Thoracic aorta (tissue), 2 donors: ENCODE measurements at regions not wholly inside any gene's neighbourhood (a gene's known extent, or its start where the extent isn't known, plus 50 kb on each side); places are given as distances from the start of the nearest gene placed in this dataset.
"Not testable (repeated sequence)": the region's sequence is repeated elsewhere in the genome, so short reads cannot be mapped to it uniquely, and the experiment has no call there.

Source experiments
- ATAC-seq: fragments of 150-250 bp; one replicate; pipeline ENCODE4 v1.8.0; 2017; ENCODE audit warnings: low read depth; ENCODE audit not compliant: insufficient number of reproducible peaks, low FRiP score
- DNase-seq: peaks from one replicate; pipeline ENCODE4 v3.0.0-alpha.2; 2020; ENCODE audit warnings: low spot score
- H3K27ac ChIP-seq, 2 donors: fragments of 200-600 bp; sonication (generic); 1 replicate in 1 of 2; 2 replicates in 1 of 2; pipeline ENCODE4 v1.5.1; 2016; ENCODE audit warnings: mild to moderate bottlenecking in 2 of 2, moderate library complexity in 2 of 2
- H3K27me3 ChIP-seq: fragments of 200-600 bp; sonication (generic); replicated peaks from 2 replicates; pipeline ENCODE4 v1.6.0; 2016; ENCODE audit warnings: mild to moderate bottlenecking; ENCODE audit not compliant: insufficient read depth
- H3K36me3 ChIP-seq: fragments of 200-600 bp; sonication (generic); one replicate; pipeline ENCODE4 v1.5.1; 2016
- H3K4me1 ChIP-seq, 2 donors: fragments of 200-600 bp; sonication (generic); 1 replicate in 1 of 2; 2 replicates in 1 of 2; pipeline versions ENCODE4 v1.5.1 to v1.6.0; 2016; ENCODE audit warnings: low read depth in 2 of 2, mild to moderate bottlenecking in 1 of 2; ENCODE audit not compliant: control insufficient read depth in 1 of 2
- H3K4me3 ChIP-seq: fragments of 200-600 bp; sonication (generic); 2 replicates; pipeline ENCODE4 v1.5.1; 2016; ENCODE audit warnings: mild to moderate bottlenecking
- H3K9me3 ChIP-seq: fragments of 200-600 bp; sonication (generic); 2 replicates; pipeline ENCODE4 v1.5.1; 2016
- TF ChIP-seq, protein P1 (sequence below): fragments of 200-600 bp; sonication (generic); IDR thresholded peaks from one replicate; pipeline ENCODE4 v1.5.1; 2019; ENCODE audit warnings: antibody characterized with exemption

DNA sequence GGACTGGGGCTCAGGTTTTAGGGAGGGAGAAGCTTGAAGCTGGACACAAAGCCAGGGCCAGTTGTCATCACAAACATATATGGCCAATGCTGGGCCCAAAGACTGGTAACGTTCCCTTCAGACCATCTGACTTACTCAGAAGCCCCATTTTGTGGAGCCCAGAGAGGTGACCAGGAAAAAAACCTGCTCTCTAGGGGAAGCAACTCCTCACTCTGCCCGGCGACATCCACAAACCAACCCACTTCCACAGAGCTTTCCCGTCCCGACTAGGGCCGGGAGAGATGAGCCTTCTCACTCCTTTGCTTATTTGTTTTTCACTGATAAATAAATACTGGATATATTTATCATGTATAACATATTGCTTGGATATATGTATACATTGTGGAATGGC lies 180.9 kb upstream of the RTL1 start:
- Histone ChIP-seq H3K27me3 (no peaks in the 10 kb centered on the region), H3K9me3 (no peaks in the 10 kb centered on the region), H3K4me1 (no peaks in the 10 kb centered on the region), H3K36me3 (no peaks in the 10 kb centered on the region), H3K27ac (no peak overlapping the region), H3K4me3 (no peak overlapping the region)
- no peak for DNase-seq
- TF ChIP-seq, protein P1, sequence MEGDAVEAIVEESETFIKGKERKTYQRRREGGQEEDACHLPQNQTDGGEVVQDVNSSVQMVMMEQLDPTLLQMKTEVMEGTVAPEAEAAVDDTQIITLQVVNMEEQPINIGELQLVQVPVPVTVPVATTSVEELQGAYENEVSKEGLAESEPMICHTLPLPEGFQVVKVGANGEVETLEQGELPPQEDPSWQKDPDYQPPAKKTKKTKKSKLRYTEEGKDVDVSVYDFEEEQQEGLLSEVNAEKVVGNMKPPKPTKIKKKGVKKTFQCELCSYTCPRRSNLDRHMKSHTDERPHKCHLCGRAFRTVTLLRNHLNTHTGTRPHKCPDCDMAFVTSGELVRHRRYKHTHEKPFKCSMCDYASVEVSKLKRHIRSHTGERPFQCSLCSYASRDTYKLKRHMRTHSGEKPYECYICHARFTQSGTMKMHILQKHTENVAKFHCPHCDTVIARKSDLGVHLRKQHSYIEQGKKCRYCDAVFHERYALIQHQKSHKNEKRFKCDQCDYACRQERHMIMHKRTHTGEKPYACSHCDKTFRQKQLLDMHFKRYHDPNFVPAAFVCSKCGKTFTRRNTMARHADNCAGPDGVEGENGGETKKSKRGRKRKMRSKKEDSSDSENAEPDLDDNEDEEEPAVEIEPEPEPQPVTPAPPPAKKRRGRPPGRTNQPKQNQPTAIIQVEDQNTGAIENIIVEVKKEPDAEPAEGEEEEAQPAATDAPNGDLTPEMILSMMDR, result no peak
- ATAC-seq, result no peak

DNA sequence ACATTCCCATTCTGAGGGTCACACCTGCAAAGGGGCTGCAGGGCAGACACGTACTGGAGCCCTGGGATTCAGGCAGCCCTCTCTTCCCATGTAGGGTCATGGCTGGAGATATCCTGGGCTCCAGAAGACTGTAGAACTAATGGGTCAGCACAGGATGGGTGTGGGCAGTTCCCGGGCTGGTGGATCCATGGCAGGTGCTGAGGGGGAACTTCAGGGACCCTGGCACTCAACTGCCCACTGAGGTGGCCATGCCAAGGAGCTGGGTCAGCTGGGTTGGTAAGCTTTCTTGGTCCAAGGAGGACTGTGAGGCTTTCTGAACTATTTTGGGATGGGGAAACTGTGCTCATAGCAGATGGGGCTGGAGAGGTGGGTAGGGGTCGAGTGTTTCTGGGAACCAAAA lies 183.4 kb upstream of the RTL1 start:
- H3K36me3 ChIP-seq, result no peaks in the 10 kb centered on the region
- no peaks in the 10 kb centered on the region for H3K4me1 ChIP-seq
- TF ChIP-seq, protein P1, result no peak
- H3K27me3 ChIP-seq, result no peaks in the 10 kb centered on the region
- H3K9me3 ChIP-seq, result no peaks in the 10 kb centered on the region
- H3K4me3 ChIP-seq, result no peak overlapping the region
- ATAC-seq (no peak), DNase-seq (no peak)
- no peak overlapping the region for H3K27ac ChIP-seq

- Histone ChIP-seq H3K36me3 (no peaks in the 10 kb centered on the region), H3K27ac (no peak overlapping the region), H3K4me1 (no peaks in the 10 kb centered on the region), H3K27me3 (no peaks in the 10 kb centered on the region), H3K4me3 (no peak overlapping the region), H3K9me3 (no peaks in the 10 kb centered on the region)
- DNase-seq (no peak), ATAC-seq (no peak)
- TF ChIP-seq, protein P1, result no peak
These were observed 184.3 kb upstream of the RTL1 start for GRCh38 chr14:101087614-101088394.

DNA sequence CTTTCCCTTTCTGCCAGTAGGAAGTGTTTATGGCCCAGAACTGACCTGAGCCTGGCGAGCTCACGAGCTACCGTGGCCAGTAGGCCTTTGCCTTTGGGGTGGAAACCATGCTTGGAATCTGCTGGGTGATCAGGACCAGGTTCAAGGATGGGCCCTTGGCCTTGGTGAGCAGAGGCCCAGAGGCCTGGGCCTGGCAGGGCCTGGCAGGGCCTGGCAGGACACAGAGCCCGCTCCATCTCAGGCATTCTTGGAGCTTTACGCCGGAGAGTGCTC lies 184.8 kb upstream of the RTL1 start:
- H3K27me3 ChIP-seq, result no peaks in the 10 kb centered on the region
- ATAC-seq (no peak), DNase-seq (no peak)
- H3K9me3 ChIP-seq, result no peaks in the 10 kb centered on the region
- TF ChIP-seq, protein P1, result no peak
- no peak overlapping the region for H3K4me3 ChIP-seq
- no peaks in the 10 kb centered on the region for H3K4me1 ChIP-seq
- no peaks in the 10 kb centered on the region for H3K36me3 ChIP-seq
- no peak overlapping the region for H3K27ac ChIP-seq

- DNase-seq, result no peak
- no peak overlapping the region for H3K4me3 ChIP-seq
- no peaks in the 10 kb centered on the region for H3K9me3 ChIP-seq
- H3K27me3 ChIP-seq, result no peaks in the 10 kb centered on the region
- TF ChIP-seq, protein P1, result no peak
- no peaks in the 10 kb centered on the region for H3K36me3 ChIP-seq
- H3K27ac ChIP-seq, result no peak overlapping the region
- H3K4me1 ChIP-seq, result no peaks in the 10 kb centered on the region
- no peak for ATAC-seq
These were observed 185.2 kb upstream of the RTL1 start for GRCh38 chr14:101088714-101089113.

- DNase-seq, H3K4me1 ChIP-seq, ATAC-seq, H3K27ac ChIP-seq, H3K27me3 ChIP-seq, H3K9me3 ChIP-seq, H3K36me3 ChIP-seq, H3K4me3 ChIP-seq: not testable (repeated sequence)
These were observed 187.0 kb upstream of the RTL1 start for GRCh38 chr14:101090478-101090877.
